Endothelial cell of umbilical vein (primary cell): ENCODE measurements at regions not wholly inside any gene's neighbourhood (a gene's known extent, or its start where the extent isn't known, plus 50 kb on each side); places are given as distances from the start of the nearest gene placed in this dataset.

Experiments
- BruUV-seq: library from RNA; stranded (reverse); fragments of 400-500 nt; replicated peaks from 2 replicates; lab custom pipeline; 2021; lab: Mats Ljungman, UMichigan
- CTCF ChIA-PET: fragments of 300-600, 350-600 bp; sonication (Branson Sonifier 250); formaldehyde crosslinking; loops from one replicate; lab custom pipeline; 2021; ENCODE audit warnings: antibody characterized with exemption, inconsistent platforms; lab: Charles Lee
- POLR2A ChIA-PET: fragments of 300-600, 350-600 bp; sonication (Branson Sonifier 250); formaldehyde crosslinking; loops from one replicate; lab custom pipeline; 2021; ENCODE audit warnings: antibody characterized with exemption, inconsistent platforms; lab: Charles Lee
- DNase-seq: peaks from one replicate; pipeline ENCODE4 v3.0.0-alpha.2; 2011; ENCODE audit warnings: low read depth, low spot score
- FAIRE-seq: peaks from 2 replicates; lab custom pipeline; 2011; peaks lifted over from hg19 to GRCh38; lab: Jason Lieb, UNC
- H2AFZ ChIP-seq: 2 replicates; pipeline ENCODE4 v1.6.0; 2012; ENCODE audit warnings: low read depth, low read length, control low read depth, inconsistent platforms
- H3K27ac ChIP-seq: 2 replicates; pipeline ENCODE4 v1.5.1; 2011; ENCODE audit warnings: low read depth, mild to moderate bottlenecking, control low read depth, low read length, moderate library complexity; ENCODE audit not compliant: insufficient read depth
- H3K27me3 ChIP-seq, 2 experiments: 2 replicates each; pipeline versions ENCODE4 v1.6.0 to v1.6.1; 2011; ENCODE audit warnings: low read length in 2 of 2, mixed read lengths in 1 of 2; ENCODE audit not compliant: control insufficient read depth in 2 of 2, insufficient read depth in 2 of 2
- H3K36me3 ChIP-seq, 2 experiments: 2 replicates in 1 of 2; 3 replicates in 1 of 2; pipeline ENCODE4 v1.5.1; 2011; ENCODE audit warnings: low read length in 2 of 2, mild to moderate bottlenecking in 1 of 2, moderate library complexity in 1 of 2; ENCODE audit not compliant: control insufficient read depth in 2 of 2, insufficient read depth in 2 of 2; ENCODE audit errors: extremely low read depth in 1 of 2
- H3K4me1 ChIP-seq: 3 replicates; pipeline ENCODE4 v1.5.1; 2011; ENCODE audit warnings: mild to moderate bottlenecking, low read length; ENCODE audit not compliant: control insufficient read depth, insufficient read depth; ENCODE audit errors: extremely low read depth
- H3K4me2 ChIP-seq: 2 replicates; pipeline ENCODE4 v1.6.1; 2011; ENCODE audit warnings: low read length, control low read depth, mixed read lengths; ENCODE audit not compliant: insufficient read depth
- H3K4me3 ChIP-seq, 3 experiments: fragments of 200-600 bp in 1 of 3; sonication (generic), shearing (Covaris generic) in 1 of 3; replicated peaks in 1 of 3; 2 replicates each; pipeline ENCODE4 v1.5.1; 2011 to 2016; ENCODE audit warnings: control low read depth in 3 of 3, low read length in 3 of 3, mild to moderate bottlenecking in 2 of 3, inconsistent platforms in 1 of 3, low read depth in 1 of 3, moderate library complexity in 1 of 3; ENCODE audit not compliant: insufficient read depth in 1 of 3
- H3K79me2 ChIP-seq: 2 replicates; pipeline ENCODE4 v1.6.0; 2012; ENCODE audit warnings: low read length, inconsistent platforms; ENCODE audit not compliant: control insufficient read depth, insufficient read depth
- H3K9ac ChIP-seq: replicated peaks from 2 replicates; pipeline ENCODE3; 2011; ENCODE audit warnings: low read length, control low read depth; ENCODE audit not compliant: insufficient read depth; ENCODE audit errors: extremely low read depth
- H3K9me1 ChIP-seq: replicated peaks from 3 replicates; pipeline ENCODE4 v1.6.0; 2011; ENCODE audit warnings: mild to moderate bottlenecking, low read length; ENCODE audit not compliant: control insufficient read depth, insufficient read depth; ENCODE audit errors: extremely low read depth
- H3K9me3 ChIP-seq: replicated peaks from 2 replicates; pipeline ENCODE4 v1.5.1; 2012; ENCODE audit warnings: low read length, inconsistent platforms; ENCODE audit not compliant: control insufficient read depth, insufficient read depth
- H4K20me1 ChIP-seq: replicated peaks from 2 replicates; pipeline ENCODE3; 2011; ENCODE audit warnings: mild to moderate bottlenecking, low read length; ENCODE audit not compliant: control insufficient read depth, insufficient read depth; ENCODE audit errors: extremely low read depth
- EZH2 ChIP-seq: IDR thresholded peaks from 2 replicates; pipeline ENCODE4 v1.6.1; 2012; ENCODE audit warnings: borderline replicate concordance, low read depth, mild to moderate bottlenecking, moderate library complexity, low read length, inconsistent platforms; ENCODE audit not compliant: severe bottlenecking
- GATA2 ChIP-seq: IDR thresholded peaks from 2 replicates; pipeline ENCODE4 v1.7.0; 2011; ENCODE audit warnings: low read depth, mild to moderate bottlenecking, moderate library complexity, mixed read lengths, low read length; ENCODE audit not compliant: insufficient read length, insufficient read depth
- JUN ChIP-seq: IDR thresholded peaks from 2 replicates; pipeline ENCODE4 v1.6.1; 2011; ENCODE audit warnings: borderline replicate concordance, low read depth; ENCODE audit not compliant: insufficient read length, insufficient read depth
- MYC ChIP-seq: IDR thresholded peaks from one replicate; pipeline ENCODE4 v1.6.1; 2011; ENCODE audit warnings: mild to moderate bottlenecking, low read depth, low read length
- POLR2A ChIP-seq: IDR thresholded peaks from 2 replicates; pipeline ENCODE4 v1.6.1; 2012; ENCODE audit warnings: low read depth, mild to moderate bottlenecking, control low read depth, low read length
- POLR2AphosphoS5 ChIP-seq: IDR thresholded peaks from 2 replicates; pipeline ENCODE4 v1.6.1; 2012; ENCODE audit warnings: low read depth, mild to moderate bottlenecking, control low read depth, low read length, moderate library complexity; ENCODE audit not compliant: insufficient read depth
- dilution Hi-C: fragments of 300-500 bp; cut with MboI; formaldehyde crosslinking; loops from one replicate; pipeline ENCODE4 v1.15.0; 2019; ENCODE audit warnings: low sequenced_read_pairs; ENCODE audit not compliant: extremely low pct_ligation_motif_present
- intact Hi-C: fragments of 100-400 bp; cut with micrococcal nuclease; formaldehyde crosslinking; loops from one replicate; pipeline ENCODE4 v1.10.0; 2022
- TF ChIP-seq, protein P1 (sequence below): IDR thresholded peaks from 2 replicates; pipeline ENCODE4 v1.6.1; 2011; ENCODE audit not compliant: insufficient read depth, insufficient read length
- TF ChIP-seq, protein P2 (sequence below), 2 donors: IDR thresholded peaks; 1 replicate in 1 of 2; 2 replicates in 1 of 2; pipeline ENCODE4 v1.5.1; 2011; ENCODE audit warnings: low read length in 2 of 2, mild to moderate bottlenecking in 2 of 2, moderate library complexity in 2 of 2, control low read depth in 1 of 2, inconsistent platforms in 1 of 2, low read depth in 1 of 2; ENCODE audit not compliant: insufficient read depth in 1 of 2; ENCODE audit errors: extremely low read depth in 1 of 2

DNA sequence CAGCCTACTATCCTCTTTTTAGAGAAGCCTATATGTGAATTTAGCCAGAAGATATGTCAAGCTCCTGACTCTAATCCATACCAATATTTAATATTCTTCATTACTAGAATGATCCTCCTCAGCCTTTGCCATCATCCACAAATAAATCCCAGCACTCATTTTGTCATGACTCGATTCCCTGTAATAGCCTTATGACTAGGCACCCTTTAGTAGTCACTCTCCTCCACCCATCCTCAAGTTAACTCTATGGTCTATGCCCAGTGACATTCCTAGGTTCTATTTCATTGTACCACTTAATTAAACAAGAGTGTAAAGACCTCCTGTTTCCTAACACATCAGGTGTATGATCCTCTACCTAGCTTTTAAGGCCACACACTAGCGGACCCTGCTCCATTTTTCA, 450.4 kb upstream of the CITED2 start:
- dilution Hi-C loops (no loop called here), intact Hi-C loops (no loop called here)
- no TSS peak for BruUV-seq
- Histone ChIP-seq H2AFZ (no peak overlapping the region), H3K27ac (no peak overlapping the region), H3K36me3 (no peaks in the 10 kb centered on the region), H4K20me1 (no peaks in the 10 kb centered on the region), H3K79me2 (no peaks in the 10 kb centered on the region), H3K9ac (no peak overlapping the region), H3K9me3 (no peaks in the 10 kb centered on the region), H3K4me3 (no peak overlapping the region), H3K4me2 (no peak overlapping the region), H3K9me1 (no peaks in the 10 kb centered on the region), H3K4me1 (peaks cover 17% of the 10 kb centered on the region), H3K27me3 (no peaks in the 10 kb centered on the region)
- TF ChIP-seq POLR2AphosphoS5 = no peak
- no peak for TF ChIP-seq MYC
- DNase-seq (no peak), FAIRE-seq (no peak)
- POLR2A ChIA-PET = no interaction called here
- CTCF ChIA-PET = interaction anchor here (1.5 kb wide), 1 partner anchor 9 kb away, joined by 6 read pairs; no protein-coding TSS in a partner anchor

DNA sequence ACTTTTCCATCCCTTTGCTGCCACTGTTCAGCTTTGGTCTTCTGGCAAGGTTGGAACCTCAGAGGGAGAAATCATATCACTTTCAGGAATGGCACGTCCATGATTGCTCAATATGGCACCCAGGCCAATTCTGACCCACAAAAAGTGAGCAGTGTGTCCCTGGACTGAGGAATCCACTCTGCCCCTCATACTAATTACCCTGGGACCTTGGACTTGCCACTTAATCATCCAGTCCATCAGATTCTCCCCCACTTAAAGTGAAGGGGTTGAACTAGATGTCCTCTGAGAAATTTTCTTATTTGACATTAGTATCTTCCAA, 449.3 kb upstream of the CITED2 start:
- no peak for DNase-seq
- no peak overlapping the region for H2AFZ ChIP-seq
- H3K4me3 ChIP-seq = no peak overlapping the region
- dilution Hi-C loops = no loop called here
- BruUV-seq = no TSS peak
- no peaks in the 10 kb centered on the region for H3K79me2 ChIP-seq
- no peaks in the 10 kb centered on the region for H3K9me3 ChIP-seq
- no peaks in the 10 kb centered on the region for H4K20me1 ChIP-seq
- ChIA-PET CTCF (interaction anchor here (1.5 kb wide), 1 partner anchor 10 kb away, joined by 6 read pairs; no protein-coding TSS in a partner anchor), POLR2A (no interaction called here)
- H3K27me3 ChIP-seq = no peaks in the 10 kb centered on the region
- no peak overlapping the region for H3K9ac ChIP-seq
- FAIRE-seq = no peak
- TF ChIP-seq, protein P1, sequence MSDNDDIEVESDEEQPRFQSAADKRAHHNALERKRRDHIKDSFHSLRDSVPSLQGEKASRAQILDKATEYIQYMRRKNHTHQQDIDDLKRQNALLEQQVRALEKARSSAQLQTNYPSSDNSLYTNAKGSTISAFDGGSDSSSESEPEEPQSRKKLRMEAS = no peak
- no peak for TF ChIP-seq GATA2
- no peak for TF ChIP-seq MYC
- no peak for TF ChIP-seq EZH2
- TF ChIP-seq, protein P2, sequence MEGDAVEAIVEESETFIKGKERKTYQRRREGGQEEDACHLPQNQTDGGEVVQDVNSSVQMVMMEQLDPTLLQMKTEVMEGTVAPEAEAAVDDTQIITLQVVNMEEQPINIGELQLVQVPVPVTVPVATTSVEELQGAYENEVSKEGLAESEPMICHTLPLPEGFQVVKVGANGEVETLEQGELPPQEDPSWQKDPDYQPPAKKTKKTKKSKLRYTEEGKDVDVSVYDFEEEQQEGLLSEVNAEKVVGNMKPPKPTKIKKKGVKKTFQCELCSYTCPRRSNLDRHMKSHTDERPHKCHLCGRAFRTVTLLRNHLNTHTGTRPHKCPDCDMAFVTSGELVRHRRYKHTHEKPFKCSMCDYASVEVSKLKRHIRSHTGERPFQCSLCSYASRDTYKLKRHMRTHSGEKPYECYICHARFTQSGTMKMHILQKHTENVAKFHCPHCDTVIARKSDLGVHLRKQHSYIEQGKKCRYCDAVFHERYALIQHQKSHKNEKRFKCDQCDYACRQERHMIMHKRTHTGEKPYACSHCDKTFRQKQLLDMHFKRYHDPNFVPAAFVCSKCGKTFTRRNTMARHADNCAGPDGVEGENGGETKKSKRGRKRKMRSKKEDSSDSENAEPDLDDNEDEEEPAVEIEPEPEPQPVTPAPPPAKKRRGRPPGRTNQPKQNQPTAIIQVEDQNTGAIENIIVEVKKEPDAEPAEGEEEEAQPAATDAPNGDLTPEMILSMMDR (IDR thresholded peaks at IDR 0.05; ENCODE audit: extremely low read depth in 1 of 2, insufficient read depth in 1 of 2, low read depth in 1 of 2, low read length in 2 of 2) = no peak
- TF ChIP-seq POLR2AphosphoS5 = no peak
- TF ChIP-seq JUN = no peak
- TF ChIP-seq POLR2A = no peak
- peaks cover 26% of the 10 kb centered on the region for H3K4me1 ChIP-seq
- no peak overlapping the region for H3K27ac ChIP-seq
- no peak overlapping the region for H3K4me2 ChIP-seq
- no peaks in the 10 kb centered on the region for H3K36me3 ChIP-seq
- intact Hi-C loops = no loop called here
- no peaks in the 10 kb centered on the region for H3K9me1 ChIP-seq
